ENCODE measurements at regions not wholly inside any gene's neighbourhood (a gene's known extent, or its start where the extent isn't known, plus 50 kb on each side); places are given as distances from the start of the nearest gene placed in this dataset.

GRCh38 chr5:66315784-66316183 is 171.7 kb downstream of the SREK1 start:
- Histone ChIP-seq H3K4me3 (no peak overlapping the region), H3K27ac (no peak overlapping the region), H3K4me1 (replicated peaks in 1 of 2) (no peaks in the 10 kb centered on the region)
- in situ Hi-C loops (cut with MboI; ENCODE audit: low pct_unique_long_range_greater_than_20kb in 2 of 9, low sequenced_read_pairs in 9 of 9, unreplicated experiment in 9 of 9), result loop anchor here in 8 of 9 experiments (25.0 kb wide), 4 partner anchors 122 to 897 kb away; partner anchors contain the start of gene CD180 (in 1 of the 8)
- ATAC-seq (replicated peaks in 6 of 8), result no peak

- no peak overlapping the region for H3K27ac ChIP-seq
- peaks cover 0 to 4% of the 10 kb centered on the region in 2 donors for H3K4me1 ChIP-seq (replicated peaks in 1 of 2)
- WGBS, 10 experiments, result 47 to 100% (median 82%) methylated on average over 1 to 10 of the region's 12 CpGs; no CpG with 5 or more reads in 1 of the 10 experiments
- in situ Hi-C loops (cut with MboI; ENCODE audit: low pct_unique_long_range_greater_than_20kb in 2 of 9, low sequenced_read_pairs in 9 of 9, unreplicated experiment in 9 of 9), result loop anchor here in 8 of 9 experiments (25.0 kb wide), 4 partner anchors 114 to 889 kb away; partner anchors contain the start of gene CD180 (in 1 of the 8)
- no peak overlapping the region for H3K4me3 ChIP-seq
- ATAC-seq (replicated peaks in 6 of 8), result no peak
These were observed 178.9 kb downstream of the SREK1 start for GRCh38 chr5:66322786-66323528.

- WGBS, 10 experiments, result 35 to 100% (median 87%) methylated on average over 1 to 13 of the region's 13 CpGs; no CpG with 5 or more reads in 2 of the 10 experiments
- no peak for ATAC-seq (replicated peaks in 6 of 8)
- Histone ChIP-seq H3K4me3 (no peak overlapping the region), H3K4me1 (replicated peaks in 1 of 2) (peaks cover 0 to 4% of the 10 kb centered on the region in 2 donors), H3K27ac (no peak overlapping the region)
- in situ Hi-C loops (cut with MboI; ENCODE audit: low pct_unique_long_range_greater_than_20kb in 2 of 9, low sequenced_read_pairs in 9 of 9, unreplicated experiment in 9 of 9), result loop anchor here in 8 of 9 experiments (25.0 kb wide), 4 partner anchors 114 to 889 kb away; partner anchors contain the start of gene CD180 (in 1 of the 8)
These were observed 179.4 kb downstream of the SREK1 start for GRCh38 chr5:66323529-66323895.

- in situ Hi-C loops (cut with MboI; ENCODE audit: low pct_unique_long_range_greater_than_20kb in 2 of 9, low sequenced_read_pairs in 9 of 9, unreplicated experiment in 9 of 9), result loop anchor here in 8 of 9 experiments (25.0 kb wide), 4 partner anchors 113 to 888 kb away; partner anchors contain the start of gene CD180 (in 1 of the 8)
- Histone ChIP-seq H3K27ac (no peak overlapping the region), H3K4me3 (no peak overlapping the region), H3K4me1 (replicated peaks in 1 of 2) (peaks cover 0 to 4% of the 10 kb centered on the region in 2 donors)
- peak in 1 of 8 experiments; percentile 27 for ATAC-seq (replicated peaks in 6 of 8)
- 0 to 60% (median 56%) methylated on average over 1 of the region's 1 CpG; no CpG with 5 or more reads in 5 of the 10 experiments for WGBS, 10 experiments
These were observed 180.3 kb downstream of the SREK1 start for GRCh38 chr5:66324357-66324756.

GRCh38 chr5:66326276-66326675 is 182.2 kb downstream of the SREK1 start:
- Histone ChIP-seq H3K4me3 (no peak overlapping the region), H3K27ac (no peak overlapping the region), H3K4me1 (replicated peaks in 1 of 2) (peaks cover 0 to 4% of the 10 kb centered on the region in 2 donors)
- ATAC-seq (replicated peaks in 6 of 8), result no peak
- in situ Hi-C loops (cut with MboI; ENCODE audit: low pct_unique_long_range_greater_than_20kb in 2 of 9, low sequenced_read_pairs in 9 of 9, unreplicated experiment in 9 of 9), result no loop called here
- WGBS, 10 experiments, result 57 to 90% (median 83%) methylated on average over 1 of the region's 1 CpG; no CpG with 5 or more reads in 3 of the 10 experiments

- no peak overlapping the region for H3K27ac ChIP-seq
- in situ Hi-C loops (cut with MboI; ENCODE audit: low pct_unique_long_range_greater_than_20kb in 2 of 9, low sequenced_read_pairs in 9 of 9, unreplicated experiment in 9 of 9), result no loop called here
- WGBS, 10 experiments, result 72 to 100% (median 85%) methylated on average over 1 to 2 of the region's 2 CpGs; no CpG with 5 or more reads in 5 of the 10 experiments
- ATAC-seq (replicated peaks in 6 of 8), result no peak
- no peak overlapping the region for H3K4me3 ChIP-seq
- H3K4me1 ChIP-seq (replicated peaks in 1 of 2), result peaks cover 0 to 4% of the 10 kb centered on the region in 2 donors
These were observed 182.9 kb downstream of the SREK1 start for GRCh38 chr5:66327008-66327407.

- Histone ChIP-seq H3K4me1 (replicated peaks in 1 of 2) (no peaks in the 10 kb centered on the region), H3K27ac (no peak overlapping the region), H3K4me3 (no peak overlapping the region)
- WGBS, 10 experiments, result 16 to 85% (median 72%) methylated on average over 1 to 3 of the region's 3 CpGs; no CpG with 5 or more reads in 3 of the 10 experiments
- in situ Hi-C loops (cut with MboI; ENCODE audit: low pct_unique_long_range_greater_than_20kb in 2 of 9, low sequenced_read_pairs in 9 of 9, unreplicated experiment in 9 of 9), result no loop called here
- no peak for ATAC-seq (replicated peaks in 6 of 8)
These were observed 185.0 kb downstream of the SREK1 start for GRCh38 chr5:66329078-66329477.

- Histone ChIP-seq H3K27ac (no peak overlapping the region), H3K4me3 (no peak overlapping the region), H3K4me1 (replicated peaks in 1 of 2) (peaks cover 0 to 7% of the 10 kb centered on the region in 2 donors)
- ATAC-seq (replicated peaks in 6 of 8), result no peak
- 40 to 100% (median 75%) methylated on average over 1 to 2 of the region's 3 CpGs; no CpG with 5 or more reads in 5 of the 10 experiments for WGBS, 10 experiments
- in situ Hi-C loops (cut with MboI; ENCODE audit: low pct_unique_long_range_greater_than_20kb in 2 of 9, low sequenced_read_pairs in 9 of 9, unreplicated experiment in 9 of 9), result no loop called here
These were observed 189.1 kb downstream of the SREK1 start for GRCh38 chr5:66333192-66333591.

GRCh38 chr5:66337626-66338226 is 193.6 kb downstream of the SREK1 start:
- H3K4me3 ChIP-seq, result no peak overlapping the region
- H3K27ac ChIP-seq, result no peak overlapping the region
- no peak for ATAC-seq (replicated peaks in 6 of 8)
- peaks cover 0 to 7% of the 10 kb centered on the region in 2 donors for H3K4me1 ChIP-seq (replicated peaks in 1 of 2)
- in situ Hi-C loops (cut with MboI; ENCODE audit: low pct_unique_long_range_greater_than_20kb in 2 of 9, low sequenced_read_pairs in 9 of 9, unreplicated experiment in 9 of 9), result no loop called here
- 70 to 83% (median 80%) methylated on average over 1 to 9 of the region's 11 CpGs; no CpG with 5 or more reads in 4 of the 10 experiments for WGBS, 10 experiments

GRCh38 chr5:66338828-66339227 is 194.7 kb downstream of the SREK1 start:
- Histone ChIP-seq H3K4me1 (replicated peaks in 1 of 2) (peaks cover 0 to 7% of the 10 kb centered on the region in 2 donors), H3K27ac (no peak overlapping the region), H3K4me3 (no peak overlapping the region)
- in situ Hi-C loops (cut with MboI; ENCODE audit: low pct_unique_long_range_greater_than_20kb in 2 of 9, low sequenced_read_pairs in 9 of 9, unreplicated experiment in 9 of 9), result no loop called here
- WGBS, 10 experiments, result 80 to 100% (median 92%) methylated on average over 1 to 2 of the region's 2 CpGs; no CpG with 5 or more reads in 4 of the 10 experiments
- ATAC-seq (replicated peaks in 6 of 8), result no peak

GRCh38 chr5:66339896-66340295 is 195.8 kb downstream of the SREK1 start:
- H3K27ac ChIP-seq, result no peak overlapping the region
- no peak overlapping the region for H3K4me3 ChIP-seq
- peak in 2 of 8 experiments; percentile 12 to 31 for ATAC-seq (replicated peaks in 6 of 8)
- in situ Hi-C loops (cut with MboI; ENCODE audit: low pct_unique_long_range_greater_than_20kb in 2 of 9, low sequenced_read_pairs in 9 of 9, unreplicated experiment in 9 of 9), result no loop called here
- H3K4me1 ChIP-seq (replicated peaks in 1 of 2), result peaks cover 4 to 7% of the 10 kb centered on the region in 2 donors
- whole genome bisulfite sequencing, 10 experiments, result 0 to 100% (median 81%) methylated on average over 1 of the region's 1 CpG; no CpG with 5 or more reads in 4 of the 10 experiments

- H3K4me3 ChIP-seq, result no peak overlapping the region
- in situ Hi-C loops (cut with MboI; ENCODE audit: low pct_unique_long_range_greater_than_20kb in 2 of 9, low sequenced_read_pairs in 9 of 9, unreplicated experiment in 9 of 9), result no loop called here
- H3K27ac ChIP-seq, result no peak overlapping the region
- no peak for ATAC-seq (replicated peaks in 6 of 8)
- H3K4me1 ChIP-seq (replicated peaks in 1 of 2), result peaks cover 4 to 7% of the 10 kb centered on the region in 2 donors
- 8 to 92% (median 78%) methylated on average over 1 of the region's 1 CpG; no CpG with 5 or more reads in 2 of the 10 experiments for WGBS, 10 experiments
These were observed 196.7 kb downstream of the SREK1 start for GRCh38 chr5:66340786-66341185.

GRCh38 chr5:66342341-66342880 is 198.3 kb downstream of the SREK1 start:
- ATAC-seq (replicated peaks in 6 of 8), result no peak
- Histone ChIP-seq H3K4me1 (replicated peaks in 1 of 2) (peaks cover 4 to 5% of the 10 kb centered on the region in 2 donors), H3K4me3 (no peak overlapping the region), H3K27ac (no peak overlapping the region)
- in situ Hi-C loops (cut with MboI; ENCODE audit: low pct_unique_long_range_greater_than_20kb in 2 of 9, low sequenced_read_pairs in 9 of 9, unreplicated experiment in 9 of 9), result no loop called here
